ENCODE measurements at regions not wholly inside any gene's neighbourhood (a gene's known extent, or its start where the extent isn't known, plus 50 kb on each side); places are given as distances from the start of the nearest gene placed in this dataset.

DNA sequence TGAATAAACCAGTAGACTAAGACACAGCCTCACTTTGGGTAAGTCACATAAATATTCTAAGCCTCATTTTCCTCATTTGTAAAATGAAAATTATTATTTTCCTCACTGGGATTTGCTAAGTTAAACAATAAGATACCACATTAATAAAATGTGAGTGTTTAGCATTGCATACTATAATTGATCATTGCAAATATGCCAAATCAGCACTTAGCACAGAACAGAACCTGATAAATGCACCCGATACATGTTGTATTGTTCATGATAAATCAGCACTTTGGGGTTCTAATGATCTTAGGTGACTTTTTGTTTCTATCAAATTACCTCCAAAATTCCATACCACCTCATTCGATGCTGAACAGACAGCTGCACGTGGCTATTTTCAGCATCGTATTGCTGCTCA lies 50.2 kb upstream of the RAPGEF4 start:
- Histone ChIP-seq H3K9ac (ENCODE audit: low read length) (no peak overlapping the region), H3K4me3 (ENCODE audit: low read length) (no peak overlapping the region), H3K27me3 (replicated peaks; ENCODE audit: control insufficient read depth, insufficient read depth, low read length) (no peaks in the 10 kb centered on the region), H3K36me3 (ENCODE audit: control insufficient read depth, insufficient read depth, low read length, severe bottlenecking) (no peaks in the 10 kb centered on the region), H3K4me1 (ENCODE audit: control insufficient read depth, insufficient read depth, low read length) (no peaks in the 10 kb centered on the region), H3K9me3 (ENCODE audit: control insufficient read depth, low read length) (no peaks in the 10 kb centered on the region)
- DNase-seq (ENCODE audit: low read depth), result no peak

All from adipocyte (in vitro differentiated cells).